HG03108 (cell line): ENCODE measurements at regions not wholly inside any gene's neighbourhood (a gene's known extent, or its start where the extent isn't known, plus 50 kb on each side); places are given as distances from the start of the nearest gene placed in this dataset.

ENCODE experiments used
- ATAC-seq: cut with Tn5 transposase; IDR thresholded peaks from one replicate; pipeline ENCODE4 v1.9.1; 2021; ENCODE audit warnings: moderate library complexity; ENCODE audit not compliant: unreplicated experiment

DNA sequence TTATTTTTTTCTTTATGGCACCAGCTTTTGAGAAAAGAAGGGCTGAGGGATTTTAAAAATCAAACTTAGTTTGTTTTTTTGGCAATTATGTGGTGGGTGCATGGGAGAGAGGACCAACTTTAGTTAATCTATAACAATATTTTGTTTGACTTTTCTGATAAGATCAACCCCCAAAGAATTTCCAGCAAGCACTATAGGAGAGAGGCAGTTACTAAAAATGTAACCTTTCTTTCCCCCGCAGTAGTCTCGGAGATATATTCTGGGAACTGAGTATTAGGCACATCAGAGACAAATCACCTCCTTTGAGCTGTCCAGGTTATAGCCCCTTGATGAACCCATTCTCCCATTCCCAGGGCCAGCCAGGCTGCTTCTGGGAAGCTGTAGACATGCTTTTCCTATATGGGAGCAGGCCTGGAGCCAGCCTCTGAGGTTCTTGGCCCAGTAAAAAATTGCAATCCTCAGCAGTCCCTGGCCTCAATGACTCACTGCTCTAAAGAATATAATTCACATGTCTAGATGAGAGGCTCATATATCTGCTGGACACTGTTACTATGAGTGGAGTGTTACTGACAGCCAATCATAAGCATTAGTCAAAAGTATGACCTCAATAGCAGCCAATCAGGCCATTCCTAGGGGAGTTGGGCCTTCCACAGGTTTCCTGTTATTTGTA lies 138.3 kb upstream of the AGBL1 start:
- no peak for ATAC-seq

- ATAC-seq, result no peak
These were observed 137.0 kb upstream of the AGBL1 start for GRCh38 chr15:85942632-85943031.

DNA sequence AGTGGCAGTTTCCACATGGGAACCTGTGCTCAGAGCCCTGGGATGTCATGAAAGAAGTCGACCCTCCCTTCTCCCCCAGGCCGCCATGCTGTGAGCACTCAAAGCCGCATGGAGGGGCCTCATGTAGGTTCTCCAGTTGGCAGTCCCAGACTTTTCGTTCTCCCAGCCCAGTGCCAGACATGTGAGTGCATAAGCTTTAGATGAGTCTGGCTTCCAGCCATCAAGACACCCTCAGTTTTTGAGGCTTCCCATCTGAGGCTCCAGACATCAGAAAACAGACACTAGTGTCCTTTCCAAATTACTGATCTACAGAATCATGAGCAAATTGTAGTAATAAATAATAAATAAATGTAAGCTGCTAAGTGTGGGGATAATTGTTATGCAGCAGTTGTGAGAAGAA lies 136.5 kb upstream of the AGBL1 start:
- ATAC-seq, result no peak

DNA sequence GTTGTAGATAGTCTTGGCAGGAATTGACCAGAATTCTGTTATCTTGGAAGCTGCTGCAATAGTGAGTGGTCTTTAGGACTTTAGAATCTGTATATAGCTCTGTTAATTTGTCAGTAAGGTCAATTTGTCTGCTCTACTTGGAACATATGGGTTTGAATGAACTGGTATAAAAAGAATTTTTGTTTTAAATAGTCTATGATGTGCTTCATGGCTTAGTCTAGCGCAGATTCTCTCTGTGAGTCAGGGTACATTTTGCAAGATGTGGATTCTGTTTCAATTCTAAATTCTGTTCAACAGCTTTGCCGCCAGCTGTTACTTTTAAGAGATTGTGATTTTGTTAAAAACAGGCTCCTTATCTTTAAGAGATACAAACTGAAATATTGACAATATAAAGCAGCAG lies 135.9 kb upstream of the AGBL1 start:
- no peak for ATAC-seq

DNA sequence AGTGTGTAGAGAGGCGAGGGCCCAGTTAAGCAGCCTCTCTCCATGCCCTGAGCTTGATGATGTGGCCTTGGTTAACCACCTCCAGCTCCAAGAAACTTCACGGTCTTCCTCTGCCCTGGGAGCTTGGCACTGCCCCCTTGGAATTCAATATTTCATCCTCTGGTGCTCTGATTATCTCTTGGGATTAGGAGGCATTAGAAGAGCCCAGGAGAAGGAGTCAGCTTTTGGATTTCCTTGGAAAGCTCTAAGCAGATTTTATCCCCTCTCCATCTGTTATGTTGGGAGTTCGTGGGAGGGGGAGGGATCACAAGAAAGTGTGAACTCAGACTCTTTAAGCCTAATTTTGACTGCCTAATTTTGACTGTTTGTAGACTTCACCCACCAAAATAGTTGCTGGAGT lies 132.7 kb upstream of the AGBL1 start:
- ATAC-seq, result no peak

DNA sequence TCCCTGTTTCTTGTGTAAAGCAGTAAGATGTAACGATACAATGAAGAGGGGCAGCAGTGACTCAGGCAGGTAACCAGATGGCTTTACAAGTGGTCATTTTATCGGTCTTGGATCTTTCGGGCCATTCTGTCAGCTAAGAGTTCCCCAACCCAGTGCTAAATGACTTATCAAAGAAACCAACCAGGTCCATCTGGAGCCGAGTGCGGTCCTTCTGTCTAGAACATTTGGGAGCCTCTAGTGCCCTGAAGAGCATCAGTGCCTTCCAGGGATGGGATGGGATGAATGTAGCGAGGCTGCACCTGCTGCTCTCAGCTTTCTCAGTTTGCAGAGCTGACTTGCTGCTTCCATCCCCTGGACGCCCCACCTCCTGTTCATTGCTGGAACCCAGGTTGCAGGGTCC lies 131.7 kb upstream of the AGBL1 start:
- no peak for ATAC-seq

GRCh38 chr15:85950101-85950500 lies 129.6 kb upstream of the AGBL1 start:
- ATAC-seq, result peak; percentile 79

DNA sequence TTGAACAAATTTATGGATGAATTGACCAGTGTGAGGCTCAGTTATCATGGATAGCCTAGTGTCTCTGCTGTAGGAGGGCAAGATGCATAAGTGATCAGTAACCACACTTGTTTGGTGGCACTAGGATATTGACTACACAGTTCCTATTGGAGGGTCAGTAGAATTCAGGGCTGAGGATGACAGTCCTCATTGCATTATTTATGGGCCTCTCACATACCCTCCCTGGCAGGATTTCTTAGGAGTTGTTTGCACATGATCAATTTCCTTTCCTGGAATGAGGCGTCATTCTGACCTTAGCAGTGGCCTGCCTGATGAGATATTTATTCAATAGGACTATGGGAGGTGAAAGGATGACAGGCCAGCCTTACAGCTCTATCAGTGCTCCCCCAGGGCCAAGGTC lies 125.1 kb upstream of the AGBL1 start:
- no peak for ATAC-seq

DNA sequence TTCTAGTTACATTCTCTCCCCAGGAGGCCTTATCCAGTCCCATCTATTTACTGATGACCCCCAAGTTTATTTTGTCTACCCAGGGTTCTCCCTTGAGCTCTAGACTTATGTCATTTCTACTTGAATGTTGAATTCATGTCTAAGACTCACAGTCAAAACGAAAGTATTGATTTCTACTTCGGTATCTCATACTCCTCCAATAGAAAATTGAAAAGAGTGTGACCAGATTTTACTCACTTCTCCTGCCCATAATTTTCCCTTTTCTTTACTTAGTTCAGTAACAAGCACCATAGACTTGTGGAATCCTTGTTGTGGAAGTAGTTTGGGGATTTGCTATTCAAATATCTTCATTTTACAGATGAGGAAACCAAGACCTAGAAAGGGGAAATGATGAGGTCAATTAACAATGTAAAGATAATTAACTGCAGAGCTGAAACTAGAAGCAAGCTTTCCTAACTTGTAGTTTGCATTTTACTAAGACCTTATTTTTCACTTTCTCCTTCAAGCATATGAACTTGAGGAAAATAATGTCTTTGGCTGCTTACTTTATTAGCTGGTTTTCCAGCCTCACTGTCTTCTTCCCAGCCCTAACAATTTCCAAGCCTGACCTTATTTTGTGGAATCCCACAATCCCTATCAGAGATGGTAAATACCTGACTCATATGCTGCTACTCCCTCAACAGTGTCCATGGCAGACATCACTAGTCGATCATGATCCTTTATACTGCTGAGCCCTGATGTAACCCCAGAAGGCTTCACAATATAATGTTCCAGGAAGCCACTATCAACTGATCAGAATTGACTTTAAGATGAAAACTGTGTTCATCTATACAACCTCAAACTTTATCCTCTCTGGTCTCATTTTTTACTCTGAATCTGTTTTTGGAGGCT lies 123.9 kb upstream of the AGBL1 start:
- peak; percentile 82 for ATAC-seq

- ATAC-seq, result no peak
These were observed 123.0 kb upstream of the AGBL1 start for GRCh38 chr15:85956532-85957275.

DNA sequence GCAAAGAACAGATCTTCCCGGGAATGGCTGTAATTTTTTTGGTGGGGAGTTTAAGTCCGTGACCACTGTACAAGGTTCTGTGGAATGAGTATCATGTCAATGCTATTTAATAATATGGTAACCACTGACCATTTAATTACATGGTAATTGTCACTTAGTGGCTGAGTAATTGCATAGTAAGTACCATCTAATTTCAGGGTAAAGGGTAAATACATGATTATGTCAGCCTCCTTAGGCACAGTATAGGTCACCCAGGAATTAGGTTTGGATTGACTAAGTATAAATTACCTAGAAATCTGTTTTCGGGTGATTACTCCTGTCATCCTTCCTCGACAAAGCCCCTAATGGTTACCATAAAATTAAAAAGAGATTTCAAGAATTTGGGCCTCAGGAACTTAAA lies 120.1 kb upstream of the AGBL1 start:
- ATAC-seq, result no peak

- no peak for ATAC-seq
These were observed 119.3 kb upstream of the AGBL1 start for GRCh38 chr15:85960381-85960780.

GRCh38 chr15:85961821-85962220 lies 117.8 kb upstream of the AGBL1 start:
- ATAC-seq, result no peak

DNA sequence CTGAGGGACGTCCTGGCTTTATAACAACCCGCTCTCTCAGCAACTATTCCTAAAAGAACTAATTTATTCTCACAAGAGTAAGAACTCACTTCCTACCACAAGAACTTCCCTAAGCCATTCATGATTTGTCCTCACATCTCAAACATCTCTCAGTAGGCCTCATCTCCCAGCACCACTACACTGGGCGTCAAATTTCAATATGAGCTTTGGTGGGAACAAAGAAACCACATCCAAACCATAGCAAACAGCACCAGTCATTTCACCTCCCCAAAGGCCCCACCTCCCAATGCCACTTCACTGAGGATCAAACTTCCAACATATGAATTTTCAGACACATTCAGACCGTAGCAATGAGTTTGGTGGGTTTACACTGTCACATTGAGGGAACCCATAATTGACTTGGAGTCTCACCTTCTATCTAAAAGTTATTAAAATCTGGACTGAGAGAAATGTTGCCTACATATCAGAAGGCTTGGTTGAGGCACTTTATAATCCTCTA lies 116.4 kb upstream of the AGBL1 start:
- ATAC-seq, result no peak

GRCh38 chr15:85964471-85964870 lies 115.2 kb upstream of the AGBL1 start:
- no peak for ATAC-seq

- ATAC-seq, result no peak
These were observed 112.1 kb upstream of the AGBL1 start for GRCh38 chr15:85967553-85967952.

DNA sequence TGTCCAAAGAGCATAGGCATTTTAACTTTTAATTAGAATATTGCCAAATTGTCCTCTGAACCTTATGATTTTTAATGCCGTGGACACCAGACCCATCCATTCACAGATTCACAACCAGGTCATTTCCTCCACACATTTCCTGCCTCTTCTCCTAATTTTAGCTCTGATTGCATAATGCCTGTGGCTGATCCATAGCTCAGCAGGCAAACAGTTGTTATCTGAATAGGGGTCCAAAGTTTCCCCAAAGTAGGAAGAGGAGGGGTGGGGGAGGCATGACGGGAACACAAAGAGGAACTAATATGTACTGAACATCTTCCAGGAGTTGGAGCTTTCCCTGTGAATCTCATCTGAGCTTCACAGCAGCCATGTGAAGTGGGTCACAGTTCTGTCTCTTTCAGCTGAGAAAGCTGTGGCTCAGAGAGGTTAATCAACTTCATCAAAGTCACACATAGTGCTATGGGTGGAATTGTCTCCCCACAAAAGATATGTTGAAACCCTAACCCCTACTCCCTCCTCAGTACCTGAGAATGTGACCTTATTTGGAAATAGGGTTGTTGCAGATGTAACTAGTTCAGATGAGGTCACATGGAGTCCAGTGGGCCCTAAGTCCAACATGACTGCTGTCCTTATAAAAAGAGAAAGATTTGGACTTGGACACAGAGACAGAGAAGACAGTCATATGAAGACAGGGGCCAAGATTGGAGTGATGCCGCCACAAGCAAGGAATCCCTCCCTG lies 106.7 kb upstream of the AGBL1 start:
- ATAC-seq, result no peak

GRCh38 chr15:85973584-85974347 lies 105.9 kb upstream of the AGBL1 start:
- no peak for ATAC-seq

GRCh38 chr15:85974348-85974705 lies 105.3 kb upstream of the AGBL1 start:
- ATAC-seq, result no peak

GRCh38 chr15:85974742-85975141 lies 104.9 kb upstream of the AGBL1 start:
- no peak for ATAC-seq
